Mesenteric fat pad (tissue), 1 donor: ENCODE measurements at regions not wholly inside any gene's neighbourhood (a gene's known extent, or its start where the extent isn't known, plus 50 kb on each side); places are given as distances from the start of the nearest gene placed in this dataset.

Source experiments
- DNase-seq: peaks from one replicate; pipeline ENCODE4 v3.0.0-alpha.2; 2020; ENCODE audit warnings: low spot score
- donor health status: DM: yes; HTN: yes; CAD: no.

DNA sequence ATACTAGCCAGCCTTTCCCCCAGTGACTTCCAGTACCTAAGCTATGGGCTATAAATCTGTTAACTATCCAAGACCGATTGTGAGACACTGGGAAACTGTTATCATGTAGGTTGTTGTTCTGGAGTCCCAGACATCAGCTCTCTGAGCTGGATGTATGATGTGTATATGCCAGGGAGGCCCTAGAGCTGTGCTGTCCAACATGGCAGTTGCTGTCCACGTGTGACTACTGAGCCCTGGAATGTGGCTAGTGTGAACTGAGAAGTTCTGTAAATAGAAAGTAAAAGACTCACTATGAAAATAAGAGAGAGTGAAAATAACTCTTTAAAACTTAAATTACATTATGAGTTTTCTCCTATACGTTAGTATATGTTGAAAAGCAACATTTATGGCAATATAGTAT is 755.8 kb upstream of the FBXO33 start:
- no peak for DNase-seq

- DNase-seq = no peak
Observed at GRCh38 chr14:40164083-40164482, 731.9 kb upstream of the FBXO33 start.

GRCh38 chr14:40139657-40140056 is 707.4 kb upstream of the FBXO33 start:
- DNase-seq = no peak

- no peak for DNase-seq
Observed at GRCh38 chr14:40133463-40133862, 701.2 kb upstream of the FBXO33 start.

GRCh38 chr14:40129159-40129558 is 696.9 kb upstream of the FBXO33 start:
- no peak for DNase-seq

DNA sequence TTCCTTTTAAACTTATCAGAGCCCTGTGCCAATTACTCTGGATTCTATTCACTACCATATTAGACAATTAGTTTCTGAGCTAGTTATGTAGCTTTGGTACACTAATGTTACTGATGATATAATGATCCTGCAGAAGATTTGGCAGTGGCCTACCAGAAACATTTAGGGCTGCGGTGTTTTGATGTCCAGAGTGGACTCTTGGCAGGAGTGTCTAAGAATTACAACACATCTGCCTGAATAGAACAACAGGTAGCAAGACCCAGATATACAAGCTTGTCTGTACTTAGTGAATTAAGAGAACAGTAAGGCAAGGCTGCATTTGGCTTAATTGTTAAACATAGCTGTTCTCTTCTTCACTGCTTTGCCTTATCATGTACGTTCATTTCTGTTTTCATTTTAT is 691.6 kb upstream of the FBXO33 start:
- DNase-seq = no peak

- no peak for DNase-seq
Observed at GRCh38 chr14:40122968-40123648, 690.9 kb upstream of the FBXO33 start.

DNA sequence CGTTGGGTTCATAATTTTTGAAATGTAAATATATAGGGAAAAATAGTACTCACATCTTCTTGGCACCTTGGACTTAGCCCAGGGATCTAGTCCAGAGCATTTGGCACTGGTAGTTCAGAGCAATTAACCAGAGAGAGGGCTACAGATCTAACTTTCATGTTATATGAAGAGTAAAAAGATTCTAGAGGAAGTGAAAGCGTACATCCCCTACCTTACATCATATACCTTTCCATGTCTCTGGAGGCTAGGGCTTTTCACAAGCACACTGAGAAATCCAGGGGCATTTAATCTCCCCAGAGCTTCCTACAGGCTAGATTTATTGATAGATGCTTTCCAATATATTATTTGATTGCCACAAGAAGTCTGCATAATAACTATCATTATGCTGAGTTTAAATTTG is 687.5 kb upstream of the FBXO33 start:
- DNase-seq = no peak

- DNase-seq = no peak
Observed at GRCh38 chr14:40119321-40119720, 687.1 kb upstream of the FBXO33 start.

GRCh38 chr14:40115583-40115982 is 683.4 kb upstream of the FBXO33 start:
- no peak for DNase-seq

GRCh38 chr14:40113671-40114070 is 681.4 kb upstream of the FBXO33 start:
- DNase-seq = no peak

- DNase-seq = no peak
Observed at GRCh38 chr14:40100544-40101196, 668.4 kb upstream of the FBXO33 start.

DNA sequence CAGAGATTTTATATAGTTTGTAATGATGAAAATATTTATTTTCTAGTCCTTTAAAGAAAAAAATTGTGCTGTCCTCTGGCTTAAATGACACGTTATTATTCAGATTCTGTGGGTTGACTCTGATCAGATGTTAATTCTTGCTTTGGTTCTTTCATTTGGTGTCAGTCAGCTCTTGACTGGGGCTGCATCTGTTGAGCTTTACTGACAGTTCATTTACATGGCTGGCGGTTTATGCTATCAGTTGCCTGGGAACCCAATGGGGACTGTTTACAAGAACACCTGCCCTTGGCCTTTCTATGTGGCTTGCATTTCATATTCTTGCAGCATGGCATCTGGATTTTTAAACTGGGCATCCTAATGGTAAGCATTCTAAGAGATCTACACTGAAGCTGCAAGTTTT is 667.1 kb upstream of the FBXO33 start:
- no peak for DNase-seq

GRCh38 chr14:40098468-40098867 is 666.2 kb upstream of the FBXO33 start:
- no peak for DNase-seq

- DNase-seq = no peak
Observed at GRCh38 chr14:40096968-40097367, 664.7 kb upstream of the FBXO33 start.

- no peak for DNase-seq
Observed at GRCh38 chr14:40093800-40094199, 661.6 kb upstream of the FBXO33 start.

GRCh38 chr14:40074169-40074568 is 641.9 kb upstream of the FBXO33 start:
- peak; percentile 59 for DNase-seq

DNA sequence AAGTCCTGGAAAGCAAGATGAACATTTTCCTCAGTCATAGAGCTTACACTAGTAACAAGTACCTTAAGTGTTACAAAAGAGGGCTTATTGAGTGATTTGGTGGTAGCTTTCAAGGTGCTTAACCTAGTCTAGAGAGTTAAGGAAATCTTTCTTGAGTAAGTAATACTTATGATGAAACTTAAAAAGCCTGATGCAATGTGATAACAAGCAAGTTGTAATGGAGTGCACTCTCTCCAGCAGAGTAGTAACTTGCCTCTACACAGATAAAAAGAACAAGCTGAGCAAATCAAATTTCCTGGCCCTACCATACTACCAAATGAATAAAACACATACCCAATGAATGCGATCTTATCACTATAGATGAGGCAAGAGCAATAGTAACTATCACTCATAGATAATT is 639.9 kb upstream of the FBXO33 start:
- no peak for DNase-seq

GRCh38 chr14:40058901-40059897 is 627.0 kb upstream of the FBXO33 start:
- DNase-seq = no peak

DNA sequence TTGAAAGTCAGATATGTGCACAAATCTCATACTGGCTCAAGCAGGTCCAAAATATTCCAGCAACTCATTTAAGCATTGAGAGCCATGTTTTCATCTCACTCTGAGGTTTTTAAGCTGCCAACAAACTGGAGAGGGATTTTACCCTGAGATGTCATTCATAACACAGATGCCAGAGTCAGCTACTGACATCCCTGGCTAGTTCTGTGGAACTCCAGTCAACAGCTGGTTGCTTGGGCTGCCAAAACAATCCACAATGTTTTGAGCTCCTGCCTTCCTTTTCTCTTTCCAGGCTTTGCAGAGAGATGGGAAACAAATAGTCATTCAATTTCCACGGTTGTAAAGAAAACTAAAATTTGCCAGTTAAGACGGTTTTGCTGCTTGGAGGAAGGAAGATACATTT is 621.2 kb upstream of the FBXO33 start:
- no peak for DNase-seq

GRCh38 chr14:40028991-40029390 is 596.8 kb upstream of the FBXO33 start:
- DNase-seq = no peak

DNA sequence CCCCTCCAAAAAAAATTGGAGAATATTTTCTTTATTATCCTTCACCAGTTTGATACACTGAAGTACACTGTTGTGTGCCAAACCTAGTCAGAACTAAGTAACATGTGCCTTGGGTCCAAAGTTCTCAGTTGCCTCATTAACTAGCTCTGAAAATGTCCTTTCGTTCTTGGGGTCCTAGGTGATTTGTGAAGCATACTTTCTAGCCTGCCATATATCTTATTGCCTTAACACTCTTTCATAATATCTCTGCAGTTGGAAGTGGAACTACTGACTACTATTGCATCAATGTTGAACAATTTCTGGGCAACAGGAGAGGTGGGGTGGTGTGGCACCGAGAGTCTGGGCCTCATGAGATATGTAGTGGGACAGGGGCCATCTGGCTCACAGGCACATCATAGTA is 592.9 kb upstream of the FBXO33 start:
- DNase-seq = no peak
